GM12878 (cell line): ENCODE measurements at regions not wholly inside any gene's neighbourhood (a gene's known extent, or its start where the extent isn't known, plus 50 kb on each side); places are given as distances from the start of the nearest gene placed in this dataset.

ENCODE experiments used
- ATAC-seq: fragments of 200-7000 bp; cut with Tn5 transposase; 3 replicates; pipeline ENCODE4 v1.9.1; 2020; ENCODE audit warnings: mild to moderate bottlenecking, moderate library complexity
- BruUV-seq: library from RNA; stranded (reverse); fragments of 400-500 nt; replicated peaks from 2 replicates; lab custom pipeline; 2021; lab: Mats Ljungman, UMichigan
- CTCF ChIA-PET: fragments of 300-600 bp; sonication (Branson Sonifier 250); formaldehyde crosslinking; extraction: SDS; loops from one replicate; lab custom pipeline; 2021; ENCODE audit warnings: inconsistent platforms; lab: Yijun Ruan, JAX
- POLR2A ChIA-PET: fragments of 350-600 bp; formaldehyde crosslinking; extraction: SDS; loops from one replicate; lab custom pipeline; 2021; ENCODE audit warnings: inconsistent platforms; lab: Charles Lee
- RAD21 ChIA-PET: fragments of 300-600 bp; sonication (Branson Sonifier 250); formaldehyde crosslinking; loops from one replicate; lab custom pipeline; 2023; ENCODE audit warnings: antibody characterized with exemption; ENCODE audit not compliant: unreplicated experiment; lab: Charles Lee
- SMC1A ChIA-PET: fragments of 300-600 bp; sonication (Branson Sonifier 250); formaldehyde crosslinking; loops from one replicate; lab custom pipeline; 2023; ENCODE audit not compliant: unreplicated experiment, uncharacterized antibody; lab: Charles Lee
- DNase-seq: peaks from one replicate; pipeline ENCODE4 v3.0.0-alpha.2; 2011; ENCODE audit warnings: low read depth, low spot score
- FAIRE-seq: peaks from 3 replicates; lab custom pipeline; 2011; peaks lifted over from hg19 to GRCh38; lab: Jason Lieb, UNC
- H2AFZ ChIP-seq: 2 replicates; pipeline ENCODE4 v1.6.0; 2011; ENCODE audit warnings: low read depth, low read length, control low read depth; ENCODE audit not compliant: control insufficient read depth
- H3K27ac ChIP-seq: 2 replicates; pipeline ENCODE4 v1.5.1; 2011; ENCODE audit warnings: control low read depth; ENCODE audit not compliant: control insufficient read depth, insufficient read depth
- H3K27me3 ChIP-seq, 2 experiments: replicated peaks in 1 of 2; 2 replicates each; pipeline versions ENCODE4 v1.6.0 to v1.6.1; 2011; ENCODE audit warnings: low read length in 1 of 2; ENCODE audit not compliant: control insufficient read depth in 2 of 2, insufficient read depth in 2 of 2
- H3K36me3 ChIP-seq, 2 experiments: 2 replicates each; pipeline ENCODE4 v1.5.1; 2011; ENCODE audit warnings: low read length in 1 of 2; ENCODE audit not compliant: control insufficient read depth in 2 of 2, insufficient read depth in 2 of 2
- H3K4me1 ChIP-seq: 2 replicates; pipeline ENCODE4 v1.6.1; 2011; ENCODE audit warnings: mild to moderate bottlenecking, low read length, moderate library complexity, mixed read lengths; ENCODE audit not compliant: control insufficient read depth, insufficient read depth
- H3K4me2 ChIP-seq: 2 replicates; pipeline ENCODE4 v1.6.0; 2011; ENCODE audit warnings: control low read depth; ENCODE audit not compliant: control insufficient read depth, insufficient read depth
- H3K4me3 ChIP-seq: fragments of 200-600 bp; sonication (generic); 2 replicates; pipeline ENCODE4 v1.5.1; 2016
- H3K79me2 ChIP-seq: 2 replicates; pipeline ENCODE4 v1.6.0; 2011; ENCODE audit warnings: low read length; ENCODE audit not compliant: control insufficient read depth, insufficient read depth
- H3K9ac ChIP-seq: 2 replicates; pipeline ENCODE4 v1.8.0; 2011; ENCODE audit warnings: low read length, control low read depth, mixed read lengths; ENCODE audit not compliant: control insufficient read depth, insufficient read depth
- H3K9me3 ChIP-seq: replicated peaks from 3 replicates; pipeline ENCODE4 v1.5.1; 2011; ENCODE audit warnings: mild to moderate bottlenecking, low read length; ENCODE audit not compliant: control insufficient read depth, insufficient read depth
- H4K20me1 ChIP-seq: 2 replicates; pipeline ENCODE4 v1.6.0; 2011; ENCODE audit not compliant: control insufficient read depth, insufficient read depth
- ATF3 ChIP-seq: IDR thresholded peaks from 2 replicates; pipeline ENCODE4 v1.6.1; 2011; ENCODE audit warnings: low read depth, mild to moderate bottlenecking, low read length, moderate library complexity, borderline replicate concordance; ENCODE audit errors: extremely low read depth
- CHD2 ChIP-seq: IDR thresholded peaks from 2 replicates; pipeline ENCODE4 v1.6.1; 2011; ENCODE audit warnings: low read depth, low read length, improper control_type of control experiment, borderline replicate concordance
- IKZF2 ChIP-seq, 2 experiments: fragments of 450-650 bp; IDR thresholded peaks; 2 replicates each; pipeline ENCODE4 v1.6.1; 2017; ENCODE audit warnings: mild to moderate bottlenecking in 2 of 2, moderate library complexity in 2 of 2
- JUND ChIP-seq: IDR thresholded peaks from 2 replicates; pipeline ENCODE4 v1.6.1; 2012; ENCODE audit warnings: low read depth, mild to moderate bottlenecking, low read length, improper control_type of control experiment, moderate library complexity
- MYB ChIP-seq: fragments of 150-350 bp; IDR thresholded peaks from 2 replicates; pipeline ENCODE4 v1.6.1; 2014; ENCODE audit warnings: mild to moderate bottlenecking, low read depth, low read length, borderline replicate concordance
- NFYA ChIP-seq: IDR thresholded peaks from 2 replicates; pipeline ENCODE4 v1.6.1; 2011; ENCODE audit warnings: low read depth, mild to moderate bottlenecking, low read length, improper control_type of control experiment, borderline replicate concordance
- NR2C2 ChIP-seq: IDR thresholded peaks from 2 replicates; pipeline ENCODE4 v1.6.1; 2011; ENCODE audit warnings: borderline replicate concordance, low read depth; ENCODE audit not compliant: control insufficient read depth, insufficient read length
- PML ChIP-seq: IDR thresholded peaks from 2 replicates; pipeline ENCODE4 v1.6.1; 2012; ENCODE audit warnings: low read length, inconsistent platforms
- RFX5 ChIP-seq: IDR thresholded peaks from 2 replicates; pipeline ENCODE4 v1.6.1; 2011; ENCODE audit warnings: low read depth, low read length, improper control_type of control experiment
- RUNX3 ChIP-seq: IDR thresholded peaks from 2 replicates; pipeline ENCODE4 v1.6.1; 2012; ENCODE audit warnings: low read length, inconsistent platforms
- SMAD1 ChIP-seq: fragments of 450-650 bp; IDR thresholded peaks from 2 replicates; pipeline ENCODE4 v1.6.1; 2018; ENCODE audit warnings: mild to moderate bottlenecking, low read depth; ENCODE audit not compliant: partially characterized antibody
- SMAD5 ChIP-seq: IDR thresholded peaks from 2 replicates; pipeline ENCODE4 v1.6.1; 2016; ENCODE audit warnings: antibody characterized with exemption, low read depth
- ZBED1 ChIP-seq: IDR thresholded peaks from 2 replicates; pipeline ENCODE4 v1.6.1; 2016; ENCODE audit warnings: borderline replicate concordance
- ZNF24 ChIP-seq: fragments of 450-650 bp; IDR thresholded peaks from 2 replicates; pipeline ENCODE4 v1.6.1; 2017; ENCODE audit warnings: antibody characterized with exemption, mild to moderate bottlenecking
- WGBS: methylation state at CpG from one replicate; pipeline ENCODE4 v1.1.6; 2016; ENCODE audit warnings: low lambda C conversion rate; ENCODE audit not compliant: insufficient replicate concordance, insufficient coverage; ENCODE audit errors: missing lambda C conversion rate; 5-methylcytosine and 5-hydroxymethylcytosine counted together
- in situ Hi-C: fragments of 300-500 bp; cut with MboI; formaldehyde crosslinking; loops from 9 replicates; pipeline ENCODE4 v1.14.3; 2018; ENCODE audit warnings: mixed read lengths
- intact Hi-C: fragments of 100-400 bp; cut with micrococcal nuclease; formaldehyde crosslinking; loops from one replicate; pipeline ENCODE4 v1.14.2; 2022; ENCODE audit not compliant: unreplicated experiment
- TF ChIP-seq, protein P1 (sequence below): fragments of 450-650 bp; IDR thresholded peaks from 2 replicates; pipeline ENCODE4 v1.6.1; 2017; ENCODE audit warnings: mild to moderate bottlenecking, moderate library complexity

- no peak for DNase-seq
- Histone ChIP-seq H3K27ac (no peak overlapping the region), H3K36me3 (no peaks in the 10 kb centered on the region), H3K9ac (no peak overlapping the region), H3K79me2 (no peaks in the 10 kb centered on the region), H3K27me3 (no peaks in the 10 kb centered on the region), H4K20me1 (no peaks in the 10 kb centered on the region), H3K4me1 (no peaks in the 10 kb centered on the region), H3K9me3 (no peaks in the 10 kb centered on the region), H3K4me2 (no peak overlapping the region), H3K4me3 (no peak overlapping the region), H2AFZ (no peak overlapping the region)
- ChIA-PET CTCF (no interaction called here), POLR2A (no interaction called here), SMC1A (no interaction called here), RAD21 (no interaction called here)
- no peak for ATAC-seq
- no TSS peak for BruUV-seq
- no peak for FAIRE-seq
- intact Hi-C loops (no loop called here), in situ Hi-C loops (no loop called here)
- WGBS = 16% methylated on average over 3 of the region's 3 CpGs
- TF ChIP-seq IKZF2 (IDR thresholded peaks at IDR 0.05) = no peak
These were observed 832.3 kb downstream of the LTN1 start for GRCh38 chr21:28160378-28160777.

GRCh38 chr21:28159396-28159795 is 833.3 kb downstream of the LTN1 start:
- Histone ChIP-seq H3K27me3 (no peaks in the 10 kb centered on the region), H3K27ac (no peak overlapping the region), H3K9me3 (no peaks in the 10 kb centered on the region), H3K9ac (no peak overlapping the region), H2AFZ (no peak overlapping the region), H3K36me3 (no peaks in the 10 kb centered on the region), H3K4me2 (no peak overlapping the region), H3K4me3 (no peak overlapping the region), H3K4me1 (no peaks in the 10 kb centered on the region), H4K20me1 (no peaks in the 10 kb centered on the region), H3K79me2 (no peaks in the 10 kb centered on the region)
- ATAC-seq (no peak), DNase-seq (no peak), FAIRE-seq (no peak)
- POLR2A ChIA-PET = no interaction called here
- CTCF ChIA-PET = no interaction called here
- intact Hi-C loops (no loop called here), in situ Hi-C loops (no loop called here)
- SMC1A ChIA-PET = no interaction called here
- WGBS = 0% methylated on average over 3 of the region's 3 CpGs
- RAD21 ChIA-PET = no interaction called here
- BruUV-seq = no TSS peak
- TF ChIP-seq ZBED1 (no peak), RUNX3 (no peak), SMAD5 (no peak), NFYA (no peak), CHD2 (no peak), MYB (no peak), ZNF24 (no peak), PML (no peak), SMAD1 (no peak), JUND (no peak), NR2C2 (no peak), ATF3 (no peak), RFX5 (no peak)
- TF ChIP-seq, protein P1, sequence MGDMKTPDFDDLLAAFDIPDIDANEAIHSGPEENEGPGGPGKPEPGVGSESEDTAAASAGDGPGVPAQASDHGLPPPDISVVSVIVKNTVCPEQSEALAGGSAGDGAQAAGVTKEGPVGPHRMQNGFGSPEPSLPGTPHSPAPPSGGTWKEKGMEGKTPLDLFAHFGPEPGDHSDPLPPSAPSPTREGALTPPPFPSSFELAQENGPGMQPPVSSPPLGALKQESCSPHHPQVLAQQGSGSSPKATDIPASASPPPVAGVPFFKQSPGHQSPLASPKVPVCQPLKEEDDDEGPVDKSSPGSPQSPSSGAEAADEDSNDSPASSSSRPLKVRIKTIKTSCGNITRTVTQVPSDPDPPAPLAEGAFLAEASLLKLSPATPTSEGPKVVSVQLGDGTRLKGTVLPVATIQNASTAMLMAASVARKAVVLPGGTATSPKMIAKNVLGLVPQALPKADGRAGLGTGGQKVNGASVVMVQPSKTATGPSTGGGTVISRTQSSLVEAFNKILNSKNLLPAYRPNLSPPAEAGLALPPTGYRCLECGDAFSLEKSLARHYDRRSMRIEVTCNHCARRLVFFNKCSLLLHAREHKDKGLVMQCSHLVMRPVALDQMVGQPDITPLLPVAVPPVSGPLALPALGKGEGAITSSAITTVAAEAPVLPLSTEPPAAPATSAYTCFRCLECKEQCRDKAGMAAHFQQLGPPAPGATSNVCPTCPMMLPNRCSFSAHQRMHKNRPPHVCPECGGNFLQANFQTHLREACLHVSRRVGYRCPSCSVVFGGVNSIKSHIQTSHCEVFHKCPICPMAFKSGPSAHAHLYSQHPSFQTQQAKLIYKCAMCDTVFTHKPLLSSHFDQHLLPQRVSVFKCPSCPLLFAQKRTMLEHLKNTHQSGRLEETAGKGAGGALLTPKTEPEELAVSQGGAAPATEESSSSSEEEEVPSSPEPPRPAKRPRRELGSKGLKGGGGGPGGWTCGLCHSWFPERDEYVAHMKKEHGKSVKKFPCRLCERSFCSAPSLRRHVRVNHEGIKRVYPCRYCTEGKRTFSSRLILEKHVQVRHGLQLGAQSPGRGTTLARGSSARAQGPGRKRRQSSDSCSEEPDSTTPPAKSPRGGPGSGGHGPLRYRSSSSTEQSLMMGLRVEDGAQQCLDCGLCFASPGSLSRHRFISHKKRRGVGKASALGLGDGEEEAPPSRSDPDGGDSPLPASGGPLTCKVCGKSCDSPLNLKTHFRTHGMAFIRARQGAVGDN = no peak
